ENCODE measurements at regions not wholly inside any gene's neighbourhood (a gene's known extent, or its start where the extent isn't known, plus 50 kb on each side); places are given as distances from the start of the nearest gene placed in this dataset.

GRCh38 chr12:107521826-107522355, 163.7 kb upstream of the PWP1 start:
- TF ChIP-seq EZH2 (IDR thresholded peaks at IDR 0.05; ENCODE audit: low read length, missing control alignments) (no peak), CTCF (conservative IDR thresholded peaks at IDR 0.05 in 1 of 2, IDR thresholded peaks at IDR 0.05 in 1 of 2; ENCODE audit: low read depth in 1 of 2, low read length in 2 of 2) (no peak)
- H3K9ac ChIP-seq (ENCODE audit: insufficient read depth, low read length), result no peak overlapping the region
- no peaks in the 10 kb centered on the region for H4K20me1 ChIP-seq (ENCODE audit: control insufficient read depth, extremely low read depth, insufficient read depth, low read length)
- H3K9me3 ChIP-seq (ENCODE audit: control insufficient read depth, insufficient read depth, low read depth, low read length), result no peaks in the 10 kb centered on the region
- H3K36me3 ChIP-seq (ENCODE audit: control insufficient read depth, insufficient read depth, low read length), result no peaks in the 10 kb centered on the region
- no peaks in the 10 kb centered on the region for H3K27me3 ChIP-seq (ENCODE audit: control insufficient read depth, insufficient read depth, low read length)
- H3K27ac ChIP-seq (ENCODE audit: insufficient read depth, low read length), result no peak overlapping the region
- no peak overlapping the region for H2AFZ ChIP-seq (ENCODE audit: low read length)
- no peaks in the 10 kb centered on the region for H3K79me2 ChIP-seq (ENCODE audit: control insufficient read depth, insufficient read depth, low read length)
- no peak for DNase-seq (ENCODE audit: low read depth in 2 of 2)
- no peak overlapping the region for H3K4me3 ChIP-seq (replicated peaks in 1 of 4; ENCODE audit: control extremely low read depth in 1 of 4, insufficient read depth in 1 of 4, low read depth in 3 of 4, low read length in 4 of 4)
- no peak overlapping the region for H3K4me2 ChIP-seq (ENCODE audit: extremely low read depth, insufficient read depth, low read length)
- no peaks in the 10 kb centered on the region for H3K4me1 ChIP-seq (ENCODE audit: control insufficient read depth, extremely low read depth, insufficient read depth, low read length)

DNA sequence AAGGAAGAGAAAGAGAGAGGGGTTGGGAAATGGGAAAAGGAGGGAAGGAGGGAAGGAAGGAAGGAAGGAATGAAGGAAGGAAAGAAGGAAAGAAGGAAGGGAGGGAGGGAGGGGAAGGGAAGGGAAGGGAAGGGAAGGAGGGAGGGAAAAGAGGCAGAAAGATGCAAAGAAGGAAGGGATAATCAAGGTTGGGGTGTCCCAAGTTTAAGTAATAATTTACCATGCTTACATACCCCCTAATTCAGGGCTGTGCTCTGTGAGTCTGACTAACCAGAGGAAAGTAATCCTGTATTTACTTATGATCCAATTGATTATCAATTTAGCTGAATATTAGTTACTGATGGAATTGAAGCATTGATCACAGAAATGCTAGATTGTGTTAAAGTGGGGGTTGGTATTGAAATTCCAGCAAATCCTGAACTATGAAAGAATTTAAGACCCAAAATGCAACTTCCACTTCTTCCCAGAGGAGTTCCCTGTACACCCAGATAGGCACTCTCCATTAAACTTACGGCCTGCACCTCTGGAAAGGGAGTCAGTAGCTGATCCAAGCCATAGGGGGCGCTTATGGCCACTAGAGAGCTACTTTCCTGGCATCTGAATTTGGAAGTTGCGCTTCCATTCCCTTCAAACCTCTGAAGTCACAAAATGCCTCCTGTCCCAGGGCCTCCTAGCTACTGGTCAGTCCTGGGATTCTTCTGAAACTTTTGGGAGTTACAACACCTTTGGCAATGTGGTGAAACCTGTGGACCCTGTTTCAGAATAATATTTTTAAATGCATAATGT, 162.7 kb upstream of the PWP1 start:
- no peaks in the 10 kb centered on the region for H3K4me1 ChIP-seq (ENCODE audit: control insufficient read depth, extremely low read depth, insufficient read depth, low read length)
- DNase-seq (ENCODE audit: low read depth in 2 of 2), result no peak
- no peaks in the 10 kb centered on the region for H3K36me3 ChIP-seq (ENCODE audit: control insufficient read depth, insufficient read depth, low read length)
- no peak overlapping the region for H3K27ac ChIP-seq (ENCODE audit: insufficient read depth, low read length)
- H3K27me3 ChIP-seq (ENCODE audit: control insufficient read depth, insufficient read depth, low read length), result no peaks in the 10 kb centered on the region
- no peaks in the 10 kb centered on the region for H3K9me3 ChIP-seq (ENCODE audit: control insufficient read depth, insufficient read depth, low read depth, low read length)
- H2AFZ ChIP-seq (ENCODE audit: low read length), result no peak overlapping the region
- no peaks in the 10 kb centered on the region for H3K79me2 ChIP-seq (ENCODE audit: control insufficient read depth, insufficient read depth, low read length)
- no peak overlapping the region for H3K9ac ChIP-seq (ENCODE audit: insufficient read depth, low read length)
- H3K4me2 ChIP-seq (ENCODE audit: extremely low read depth, insufficient read depth, low read length), result no peak overlapping the region
- no peak overlapping the region for H3K4me3 ChIP-seq (replicated peaks in 1 of 4; ENCODE audit: control extremely low read depth in 1 of 4, insufficient read depth in 1 of 4, low read depth in 3 of 4, low read length in 4 of 4)
- no peak for TF ChIP-seq EZH2 (IDR thresholded peaks at IDR 0.05; ENCODE audit: low read length, missing control alignments)
- peak in 1 of 2 donors; percentile 7 for TF ChIP-seq CTCF (conservative IDR thresholded peaks at IDR 0.05 in 1 of 2, IDR thresholded peaks at IDR 0.05 in 1 of 2; ENCODE audit: low read depth in 1 of 2, low read length in 2 of 2)
- no peaks in the 10 kb centered on the region for H4K20me1 ChIP-seq (ENCODE audit: control insufficient read depth, extremely low read depth, insufficient read depth, low read length)

DNA sequence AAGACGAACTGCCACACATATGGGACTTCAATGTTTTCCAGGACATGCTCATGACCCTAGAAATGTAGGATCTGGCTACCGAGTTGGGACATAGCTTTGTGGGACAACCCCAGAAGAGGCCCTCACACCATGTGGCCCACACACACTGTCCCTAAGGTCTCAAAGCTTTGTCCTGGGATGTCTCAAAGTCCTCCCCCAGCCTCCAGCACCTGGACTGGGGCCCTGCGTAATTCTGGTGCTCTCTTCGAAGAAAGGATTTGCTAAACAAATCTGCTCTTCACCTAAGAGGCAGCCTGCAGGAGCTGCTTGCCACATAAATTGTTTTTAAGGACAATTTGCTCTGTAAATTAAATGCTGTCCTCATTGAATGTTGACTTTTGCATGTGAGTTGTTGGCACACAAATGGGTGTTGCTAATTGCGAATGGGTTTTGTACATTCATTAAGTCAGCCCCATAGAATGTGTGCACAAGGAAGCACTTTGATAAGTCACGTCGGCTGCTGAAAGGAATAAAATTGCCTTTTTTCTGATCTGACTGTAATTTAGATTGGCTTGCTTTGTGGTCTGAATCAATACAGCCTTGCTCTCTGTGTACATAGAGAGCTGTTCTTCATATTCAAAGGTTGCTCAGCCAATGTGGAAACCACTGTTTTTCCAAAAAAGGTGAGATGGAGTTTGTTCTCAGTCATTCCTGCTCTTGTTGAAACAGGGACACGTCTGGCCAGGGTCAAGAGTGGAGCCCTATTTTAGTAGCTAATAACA, 161.6 kb upstream of the PWP1 start:
- no peaks in the 10 kb centered on the region for H3K4me1 ChIP-seq (ENCODE audit: control insufficient read depth, extremely low read depth, insufficient read depth, low read length)
- H3K79me2 ChIP-seq (ENCODE audit: control insufficient read depth, insufficient read depth, low read length), result no peaks in the 10 kb centered on the region
- TF ChIP-seq CTCF (conservative IDR thresholded peaks at IDR 0.05 in 1 of 2, IDR thresholded peaks at IDR 0.05 in 1 of 2; ENCODE audit: low read depth in 1 of 2, low read length in 2 of 2), result no peak
- no peak for TF ChIP-seq EZH2 (IDR thresholded peaks at IDR 0.05; ENCODE audit: low read length, missing control alignments)
- H3K4me2 ChIP-seq (ENCODE audit: extremely low read depth, insufficient read depth, low read length), result no peak overlapping the region
- no peak overlapping the region for H2AFZ ChIP-seq (ENCODE audit: low read length)
- no peaks in the 10 kb centered on the region for H4K20me1 ChIP-seq (ENCODE audit: control insufficient read depth, extremely low read depth, insufficient read depth, low read length)
- no peak overlapping the region for H3K4me3 ChIP-seq (replicated peaks in 1 of 4; ENCODE audit: control extremely low read depth in 1 of 4, insufficient read depth in 1 of 4, low read depth in 3 of 4, low read length in 4 of 4)
- no peak overlapping the region for H3K27ac ChIP-seq (ENCODE audit: insufficient read depth, low read length)
- H3K9ac ChIP-seq (ENCODE audit: insufficient read depth, low read length), result no peak overlapping the region
- H3K9me3 ChIP-seq (ENCODE audit: control insufficient read depth, insufficient read depth, low read depth, low read length), result no peaks in the 10 kb centered on the region
- no peaks in the 10 kb centered on the region for H3K36me3 ChIP-seq (ENCODE audit: control insufficient read depth, insufficient read depth, low read length)
- no peaks in the 10 kb centered on the region for H3K27me3 ChIP-seq (ENCODE audit: control insufficient read depth, insufficient read depth, low read length)
- DNase-seq (ENCODE audit: low read depth in 2 of 2), result no peak

Data from fibroblast of lung (primary cell).